Esophagus squamous epithelium (tissue), 4 donors: ENCODE measurements at regions not wholly inside any gene's neighbourhood (a gene's known extent, or its start where the extent isn't known, plus 50 kb on each side); places are given as distances from the start of the nearest gene placed in this dataset.

Source experiments
- POLR2A ChIP-seq, 4 donors: fragments of 450-650 bp; IDR thresholded peaks; one replicate each; pipeline ENCODE4 v1.6.1; 2017; ENCODE audit warnings: antibody characterized with exemption in 4 of 4, mild to moderate bottlenecking in 4 of 4, moderate library complexity in 3 of 4
- TF ChIP-seq, protein P1 (sequence below), 6 experiments: fragments of 450-650 bp in 4 of 6; fragments of 200-600 bp in 2 of 6; sonication (generic) in 2 of 6; IDR thresholded peaks; one replicate each; pipeline ENCODE4 v1.5.1; 2016 to 2019; ENCODE audit warnings: antibody characterized with exemption in 6 of 6, mild to moderate bottlenecking in 4 of 6, moderate library complexity in 4 of 6

GRCh38 chr5:9726931-9727330 lies 96.8 kb upstream of the TAS2R1 start:
- TF ChIP-seq, protein P1, sequence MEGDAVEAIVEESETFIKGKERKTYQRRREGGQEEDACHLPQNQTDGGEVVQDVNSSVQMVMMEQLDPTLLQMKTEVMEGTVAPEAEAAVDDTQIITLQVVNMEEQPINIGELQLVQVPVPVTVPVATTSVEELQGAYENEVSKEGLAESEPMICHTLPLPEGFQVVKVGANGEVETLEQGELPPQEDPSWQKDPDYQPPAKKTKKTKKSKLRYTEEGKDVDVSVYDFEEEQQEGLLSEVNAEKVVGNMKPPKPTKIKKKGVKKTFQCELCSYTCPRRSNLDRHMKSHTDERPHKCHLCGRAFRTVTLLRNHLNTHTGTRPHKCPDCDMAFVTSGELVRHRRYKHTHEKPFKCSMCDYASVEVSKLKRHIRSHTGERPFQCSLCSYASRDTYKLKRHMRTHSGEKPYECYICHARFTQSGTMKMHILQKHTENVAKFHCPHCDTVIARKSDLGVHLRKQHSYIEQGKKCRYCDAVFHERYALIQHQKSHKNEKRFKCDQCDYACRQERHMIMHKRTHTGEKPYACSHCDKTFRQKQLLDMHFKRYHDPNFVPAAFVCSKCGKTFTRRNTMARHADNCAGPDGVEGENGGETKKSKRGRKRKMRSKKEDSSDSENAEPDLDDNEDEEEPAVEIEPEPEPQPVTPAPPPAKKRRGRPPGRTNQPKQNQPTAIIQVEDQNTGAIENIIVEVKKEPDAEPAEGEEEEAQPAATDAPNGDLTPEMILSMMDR (IDR thresholded peaks at IDR 0.05) = no peak
- no peak for TF ChIP-seq POLR2A (IDR thresholded peaks at IDR 0.05)
